NCI-H146 treated with DMSO at 0.1 percent for 48 hours (cell line): ENCODE measurements at regions not wholly inside any gene's neighbourhood (a gene's known extent, or its start where the extent isn't known, plus 50 kb on each side); places are given as distances from the start of the nearest gene placed in this dataset.
A peak's percentile ranks its signal among the peaks of the same experiment; 100 is the strongest.
"Not testable (repeated sequence)": the region's sequence is repeated elsewhere in the genome, so short reads cannot be mapped to it uniquely, and the experiment has no call there.

Source experiments
- DNase-seq: peaks from one replicate; lab custom pipeline; 2025; ENCODE audit not compliant: unreplicated experiment; lab: John Stamatoyannopoulos, UW

DNA sequence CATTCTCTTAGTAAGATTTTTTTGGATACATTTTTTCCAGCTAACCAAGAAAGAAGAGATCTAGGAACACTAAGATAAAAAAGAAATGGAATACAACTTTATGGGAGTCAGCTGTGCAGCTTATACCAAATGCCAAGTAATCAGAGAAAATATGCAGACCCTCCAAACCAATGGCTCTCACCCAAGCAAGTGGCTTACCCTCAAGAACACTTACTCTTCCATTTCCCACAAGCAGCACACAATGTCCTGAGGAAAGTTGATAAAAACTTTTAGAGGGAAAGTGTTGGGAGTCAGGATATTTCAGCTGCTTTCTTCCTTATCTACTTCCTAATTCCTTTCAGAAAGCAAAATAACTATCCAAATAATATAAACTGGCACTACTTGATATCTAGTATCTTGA is 631.8 kb downstream of the RWDD3 start:
- DNase-seq, result no peak

GRCh38 chr1:95876276-95876675 is 642.3 kb downstream of the RWDD3 start:
- no peak for DNase-seq

DNA sequence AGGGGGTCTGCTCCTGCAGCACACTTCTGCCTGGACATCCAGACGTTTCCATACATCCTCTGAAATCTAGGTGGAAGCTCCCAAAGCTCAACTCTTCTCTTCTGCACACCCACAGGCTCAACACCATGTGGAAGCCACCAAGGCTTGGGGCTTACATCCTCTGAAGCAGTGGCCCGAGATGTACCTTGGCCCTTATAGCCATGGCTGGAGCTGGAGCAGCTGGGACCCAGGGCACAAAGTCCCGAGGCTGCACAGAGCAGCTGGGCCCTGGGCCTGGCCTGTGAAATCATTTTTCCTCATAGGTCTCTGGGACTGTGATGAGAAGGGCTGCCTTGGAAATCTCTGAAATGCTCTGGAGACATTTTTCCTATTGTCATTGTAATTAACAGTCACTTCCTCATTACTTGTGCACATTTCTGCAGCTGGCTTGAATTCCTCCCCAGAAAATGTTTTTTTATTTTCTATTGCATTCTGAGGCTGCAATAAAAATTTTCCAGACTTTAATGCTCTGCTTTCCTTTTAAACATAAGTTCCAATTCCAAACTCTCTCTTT is 645.6 kb downstream of the RWDD3 start:
- DNase-seq, result no peak

DNA sequence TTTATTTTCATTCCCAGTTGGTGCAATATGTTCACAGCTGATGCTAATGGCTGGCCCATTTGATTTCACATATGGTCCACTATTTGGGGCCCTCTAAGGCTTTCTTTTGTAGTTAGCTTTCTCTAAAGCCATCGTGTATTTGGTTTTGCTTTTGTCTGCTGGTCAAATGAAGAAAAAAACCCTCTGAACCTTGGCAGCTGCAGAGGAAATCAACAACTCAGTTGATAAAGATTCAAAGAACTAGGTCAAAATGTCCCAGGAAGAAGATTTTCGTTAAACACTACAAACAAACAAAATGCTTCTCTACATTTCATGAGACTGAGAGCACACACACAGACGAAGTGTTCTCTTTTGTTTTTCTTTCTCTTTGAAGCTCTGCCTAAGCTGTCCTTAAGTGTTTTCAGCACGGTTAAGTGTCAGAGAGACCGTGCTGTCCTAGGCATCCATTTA is 655.0 kb downstream of the RWDD3 start:
- no peak for DNase-seq

- DNase-seq, result no peak
These were observed 655.4 kb downstream of the RWDD3 start for GRCh38 chr1:95889400-95889799.

GRCh38 chr1:95893921-95894320 is 659.9 kb downstream of the RWDD3 start:
- no peak for DNase-seq

DNA sequence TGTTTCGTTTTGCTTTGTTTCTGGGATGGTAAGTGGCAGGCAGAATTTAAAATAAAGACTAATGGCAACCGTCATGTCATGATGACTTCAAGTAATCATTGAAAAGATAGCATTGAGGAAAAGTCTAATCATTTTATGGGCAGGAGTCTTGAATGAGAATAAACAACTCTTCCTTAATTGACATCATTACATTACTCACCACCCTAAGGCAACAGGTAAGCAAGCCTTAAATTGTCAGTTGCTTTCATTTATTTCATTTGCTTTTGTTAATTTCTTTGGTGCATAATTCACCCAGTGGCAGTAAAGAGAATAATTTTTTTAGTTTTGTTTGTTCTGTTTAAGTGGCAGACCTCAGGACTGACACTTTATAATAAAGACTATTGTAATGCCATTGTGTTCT is 669.0 kb downstream of the RWDD3 start:
- DNase-seq, result no peak

- no peak for DNase-seq
These were observed 671.9 kb downstream of the RWDD3 start for GRCh38 chr1:95905818-95906395.

GRCh38 chr1:95911739-95912138 is 677.7 kb downstream of the RWDD3 start:
- not testable (repeated sequence) for DNase-seq

- peak; percentile 21 for DNase-seq
These were observed 682.6 kb downstream of the RWDD3 start for GRCh38 chr1:95916616-95917015.

GRCh38 chr1:95924684-95925083 is 690.7 kb downstream of the RWDD3 start:
- DNase-seq, result no peak

DNA sequence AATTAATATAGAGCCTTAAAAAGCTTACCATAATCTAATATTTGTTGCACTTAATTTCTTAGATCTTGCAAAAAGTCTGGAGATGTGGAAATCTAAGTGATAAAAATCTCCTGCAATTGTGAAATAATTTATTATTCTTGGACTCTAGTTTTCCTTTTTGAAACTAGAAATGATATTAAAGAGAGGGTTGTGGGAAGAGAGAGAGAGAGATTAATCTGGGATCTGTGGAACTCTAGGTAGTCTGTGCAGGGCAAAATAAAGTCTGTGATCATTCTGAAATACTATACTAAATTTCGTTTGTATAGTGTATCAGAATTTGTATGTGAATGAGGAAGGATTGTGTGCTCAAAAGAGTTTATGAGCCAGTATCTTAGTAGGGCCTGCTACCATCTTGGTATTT is 692.3 kb downstream of the RWDD3 start:
- DNase-seq, result no peak

DNA sequence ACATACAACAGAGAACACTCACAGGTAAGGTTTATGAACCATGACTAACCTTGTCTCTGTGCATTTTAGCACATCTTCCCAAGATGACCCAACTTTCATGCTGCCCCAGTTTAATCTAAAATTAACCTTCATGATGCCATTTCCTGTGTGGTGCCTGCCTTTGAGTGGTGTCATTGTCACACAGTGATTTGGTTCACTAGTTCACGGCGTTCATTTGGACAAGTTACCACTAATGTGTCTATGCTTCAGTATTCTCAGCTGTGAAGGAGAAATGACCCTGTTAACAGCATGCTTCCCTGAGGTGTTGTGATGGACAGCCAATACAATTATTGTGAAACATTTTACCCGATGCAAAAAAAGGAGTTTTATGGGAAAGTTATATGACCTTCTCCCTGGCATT is 693.1 kb downstream of the RWDD3 start:
- DNase-seq, result no peak

DNA sequence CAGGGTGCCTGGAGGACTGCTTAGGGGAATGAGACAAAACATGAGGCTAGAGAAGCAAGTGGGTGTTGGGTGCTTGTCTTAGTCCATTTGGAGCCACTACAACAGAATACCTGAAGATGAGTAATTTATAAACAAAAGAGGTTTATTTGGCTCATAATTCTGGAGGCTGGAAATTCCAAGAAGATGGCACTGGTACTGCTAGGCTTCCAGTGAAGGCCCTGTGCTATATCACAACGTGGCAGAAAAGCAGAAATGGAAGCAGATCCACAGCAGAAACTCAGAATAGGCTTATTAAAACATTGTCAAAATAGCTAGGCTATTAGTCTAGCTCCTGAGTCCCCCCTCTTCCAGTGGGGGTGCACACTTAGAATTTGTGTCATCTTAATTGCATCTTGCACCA is 701.7 kb downstream of the RWDD3 start:
- DNase-seq, result no peak

GRCh38 chr1:95941121-95941798 is 707.2 kb downstream of the RWDD3 start:
- DNase-seq, result no peak

- no peak for DNase-seq
These were observed 714.0 kb downstream of the RWDD3 start for GRCh38 chr1:95948023-95948422.

DNA sequence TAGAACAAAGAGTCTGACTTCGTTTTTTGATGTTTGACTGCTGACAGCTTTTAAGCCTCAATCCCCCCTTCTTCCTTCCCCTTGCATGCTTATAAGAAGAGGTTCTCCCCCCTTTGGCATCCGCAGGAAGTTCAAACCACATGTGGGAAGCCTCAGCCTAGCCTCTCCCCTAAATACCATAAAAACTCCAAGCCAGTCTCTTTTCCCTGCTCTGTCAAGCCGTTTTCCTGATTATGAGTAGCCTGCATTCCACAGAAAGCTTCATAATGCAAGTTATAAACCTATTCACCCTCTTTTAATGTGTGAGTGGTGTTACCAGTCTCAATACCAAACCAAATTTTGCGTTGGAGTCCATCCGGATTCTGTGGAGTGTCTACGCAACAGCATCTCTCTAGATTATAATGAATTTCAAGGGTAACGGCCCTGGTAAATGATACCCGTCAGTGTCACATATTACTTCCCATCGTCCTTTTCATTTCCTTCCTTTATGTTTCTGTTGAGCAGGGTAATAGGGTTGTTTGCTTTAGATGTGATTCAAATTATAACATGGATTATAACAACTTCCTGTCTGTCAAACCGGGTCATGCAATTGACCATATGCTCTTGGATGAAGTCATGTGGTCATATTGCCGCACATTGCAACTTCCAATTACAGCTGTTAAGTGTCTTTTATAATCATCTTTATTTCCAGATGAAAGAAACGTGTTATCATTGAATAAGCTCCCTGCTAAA is 717.5 kb downstream of the RWDD3 start:
- no peak for DNase-seq

GRCh38 chr1:95953015-95953414 is 719.0 kb downstream of the RWDD3 start:
- DNase-seq, result peak; percentile 30

DNA sequence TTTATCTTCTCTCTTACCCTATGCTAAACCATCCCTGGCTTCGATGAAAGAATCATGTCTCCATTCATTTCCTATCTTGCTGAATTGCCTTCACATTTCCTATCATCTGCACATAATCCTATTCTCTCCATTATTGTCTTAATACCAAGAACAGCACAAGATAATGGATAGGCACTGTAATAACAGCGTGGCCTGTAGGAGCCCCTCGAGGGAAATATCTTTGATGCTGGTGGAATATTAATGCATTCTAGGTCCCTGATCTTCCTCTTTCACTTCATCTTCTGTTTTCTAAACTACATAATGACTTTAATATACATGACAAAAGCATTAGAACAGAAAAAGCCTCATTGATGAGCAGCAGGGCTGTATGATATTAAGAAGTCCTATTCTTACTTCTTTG is 720.6 kb downstream of the RWDD3 start:
- no peak for DNase-seq

GRCh38 chr1:95956215-95956614 is 722.2 kb downstream of the RWDD3 start:
- DNase-seq, result no peak

DNA sequence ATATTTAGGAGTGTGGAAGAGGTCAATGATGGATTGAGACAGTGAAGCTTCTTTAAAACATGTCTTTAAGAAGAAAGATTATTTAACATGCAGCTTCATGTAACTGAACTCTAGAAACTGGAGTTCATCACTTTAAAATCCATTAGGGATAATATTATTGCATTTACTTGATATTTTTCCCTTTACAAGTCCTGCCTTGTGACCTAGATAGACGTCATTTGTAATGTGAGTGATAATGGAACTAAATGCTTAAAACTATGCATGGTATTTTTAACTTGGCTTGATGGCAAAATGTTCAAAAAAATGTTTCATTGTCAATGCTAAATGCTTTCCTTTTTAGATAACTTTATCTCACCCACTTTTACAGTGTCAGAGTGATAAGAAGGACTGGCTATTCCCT is 723.7 kb downstream of the RWDD3 start:
- no peak for DNase-seq

- DNase-seq, result no peak
These were observed 732.9 kb downstream of the RWDD3 start for GRCh38 chr1:95966866-95967265.
